GM18517 (cell line): ENCODE measurements at regions not wholly inside any gene's neighbourhood (a gene's known extent, or its start where the extent isn't known, plus 50 kb on each side); places are given as distances from the start of the nearest gene placed in this dataset.

Experiments
- ATAC-seq: cut with Tn5 transposase; IDR thresholded peaks from one replicate; pipeline ENCODE4 v1.9.1; 2021; ENCODE audit warnings: mild to moderate bottlenecking, moderate library complexity; ENCODE audit not compliant: unreplicated experiment

DNA sequence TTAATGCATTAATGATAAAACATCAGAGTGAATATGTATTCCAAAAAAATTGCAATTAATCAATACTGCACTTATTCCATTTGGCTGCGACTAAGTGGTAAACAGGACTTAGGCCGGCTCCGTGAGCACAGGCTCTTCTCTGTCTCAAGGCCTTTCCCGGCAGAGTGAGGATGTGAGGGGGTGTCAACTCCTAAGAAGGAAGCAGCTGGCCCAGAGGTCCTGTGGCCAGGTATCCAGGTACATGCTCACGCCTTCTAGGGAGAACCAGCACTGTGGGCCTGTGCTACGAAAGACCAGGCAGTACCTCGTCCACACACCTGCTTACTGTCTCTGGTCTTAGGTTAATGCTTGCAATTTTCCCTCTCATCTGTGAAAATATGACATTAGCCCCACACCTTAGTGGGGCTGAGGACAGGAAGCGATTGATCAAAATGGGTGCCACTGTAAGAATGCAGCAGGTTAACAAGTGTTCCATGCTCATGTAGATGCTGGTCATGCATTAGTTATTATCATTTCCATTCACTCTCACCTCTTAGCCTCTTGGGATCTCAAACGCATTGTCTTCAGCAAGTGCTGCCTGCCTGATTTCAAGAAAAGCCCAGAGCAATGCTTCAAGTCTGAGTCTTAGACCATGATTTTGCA is 175.3 kb downstream of the ABHD5 start:
- no peak for ATAC-seq

DNA sequence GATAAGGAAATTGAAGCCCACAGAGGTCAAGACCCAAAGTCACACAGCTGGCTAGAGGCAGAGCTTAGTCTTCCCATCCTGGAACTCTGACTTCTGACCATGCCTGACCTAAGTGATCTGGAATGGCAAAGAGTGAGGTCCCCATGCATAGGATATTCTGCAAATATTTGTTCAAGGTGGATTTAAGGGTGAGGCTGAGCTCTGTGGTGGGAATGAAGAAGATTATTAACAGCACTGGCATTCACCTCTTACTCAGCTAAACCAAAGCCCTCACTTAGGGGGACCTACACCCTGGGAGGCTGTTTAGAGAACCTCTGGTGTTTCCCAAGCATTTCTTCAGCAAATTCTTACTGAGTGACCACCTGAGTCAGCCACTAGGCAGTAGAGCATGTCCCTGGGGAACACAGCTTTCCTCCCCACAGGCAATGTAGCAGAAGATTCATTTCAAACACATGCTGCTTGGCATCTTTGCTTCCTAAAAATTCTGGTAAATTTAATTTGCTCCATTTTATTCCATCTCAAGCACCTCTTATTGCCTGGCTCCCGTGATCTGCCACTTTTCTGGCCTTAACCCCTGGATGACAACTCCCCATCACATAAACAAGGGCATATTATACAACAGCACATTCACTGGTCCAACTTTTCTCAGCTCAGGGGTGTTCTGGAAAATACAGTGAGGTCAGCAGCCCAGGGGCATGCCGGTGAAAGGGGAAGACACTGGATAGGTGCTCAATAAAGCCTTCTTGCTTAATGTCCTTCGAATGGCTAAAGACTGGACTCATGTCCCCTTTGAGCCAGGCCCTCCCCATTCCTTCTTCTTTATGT is 176.0 kb downstream of the ABHD5 start:
- no peak for ATAC-seq

DNA sequence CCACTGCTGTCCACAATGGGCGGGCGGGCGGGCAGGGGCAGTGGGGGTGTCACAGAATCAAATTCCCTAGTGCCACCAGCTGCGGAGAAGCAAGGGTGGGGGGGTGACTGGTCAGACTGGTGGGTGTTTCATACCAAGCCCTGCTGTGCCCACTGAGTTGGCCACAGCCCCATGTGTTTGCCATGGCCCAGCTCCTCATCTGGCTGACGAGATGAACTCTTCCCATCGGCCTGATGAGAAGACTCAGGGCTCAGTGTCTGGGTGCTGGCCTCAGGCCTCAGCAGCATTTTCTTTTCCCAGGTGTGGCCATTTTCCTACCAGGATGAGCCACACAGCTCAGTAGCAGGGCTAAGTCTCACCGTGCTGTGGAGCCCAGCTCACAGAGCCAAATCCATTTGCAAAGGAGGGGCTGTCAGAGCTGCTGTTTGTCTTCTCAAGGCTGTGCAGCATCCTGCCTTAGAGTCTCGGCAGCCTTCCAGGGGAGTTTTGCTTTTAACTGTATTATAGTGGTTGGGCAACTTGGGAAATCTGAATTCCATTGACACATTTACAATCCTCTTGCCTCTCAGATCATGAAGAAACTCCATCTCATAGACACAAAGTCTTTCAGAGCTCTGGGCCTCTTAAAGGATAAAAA is 176.8 kb downstream of the ABHD5 start:
- ATAC-seq, result no peak

DNA sequence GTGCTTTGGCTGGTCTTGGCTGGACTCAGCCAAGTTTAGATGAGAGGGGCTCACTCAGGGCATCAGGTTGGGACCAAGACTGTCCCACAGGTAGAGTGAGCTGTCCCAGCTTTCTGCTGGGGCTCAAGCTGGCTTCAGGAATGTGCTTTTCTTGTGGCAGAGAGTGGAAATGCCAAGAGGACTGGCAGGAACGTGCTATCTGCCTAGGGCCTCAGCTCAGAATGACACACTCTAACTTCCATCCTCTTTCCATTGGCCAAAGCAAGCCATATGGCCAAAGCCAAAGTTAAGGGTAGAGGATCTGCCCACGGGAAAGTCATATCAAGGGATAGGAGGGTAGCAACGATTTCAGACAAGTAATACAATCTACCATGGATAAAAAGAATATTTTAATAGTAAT is 178.8 kb downstream of the ABHD5 start:
- no peak for ATAC-seq

DNA sequence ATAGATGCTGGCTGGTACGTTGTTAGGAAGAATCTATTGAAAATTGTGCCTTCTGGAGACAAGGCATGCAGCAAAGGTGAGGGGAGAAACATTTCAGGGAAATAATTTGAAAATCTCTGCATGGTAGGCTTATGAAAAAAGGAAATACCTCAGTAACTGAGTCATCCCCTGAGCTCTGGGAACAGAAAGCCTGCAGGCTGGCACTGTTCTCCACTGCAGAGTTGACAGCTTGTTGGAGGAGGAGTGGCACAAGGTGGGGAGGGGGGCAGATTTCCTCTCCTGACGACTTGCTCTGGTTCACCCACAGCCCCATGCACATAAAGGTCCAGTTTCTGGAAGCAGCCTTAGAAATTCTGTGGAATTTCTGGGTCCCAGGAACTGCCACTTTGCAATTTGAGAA is 179.4 kb downstream of the ABHD5 start:
- ATAC-seq, result no peak

DNA sequence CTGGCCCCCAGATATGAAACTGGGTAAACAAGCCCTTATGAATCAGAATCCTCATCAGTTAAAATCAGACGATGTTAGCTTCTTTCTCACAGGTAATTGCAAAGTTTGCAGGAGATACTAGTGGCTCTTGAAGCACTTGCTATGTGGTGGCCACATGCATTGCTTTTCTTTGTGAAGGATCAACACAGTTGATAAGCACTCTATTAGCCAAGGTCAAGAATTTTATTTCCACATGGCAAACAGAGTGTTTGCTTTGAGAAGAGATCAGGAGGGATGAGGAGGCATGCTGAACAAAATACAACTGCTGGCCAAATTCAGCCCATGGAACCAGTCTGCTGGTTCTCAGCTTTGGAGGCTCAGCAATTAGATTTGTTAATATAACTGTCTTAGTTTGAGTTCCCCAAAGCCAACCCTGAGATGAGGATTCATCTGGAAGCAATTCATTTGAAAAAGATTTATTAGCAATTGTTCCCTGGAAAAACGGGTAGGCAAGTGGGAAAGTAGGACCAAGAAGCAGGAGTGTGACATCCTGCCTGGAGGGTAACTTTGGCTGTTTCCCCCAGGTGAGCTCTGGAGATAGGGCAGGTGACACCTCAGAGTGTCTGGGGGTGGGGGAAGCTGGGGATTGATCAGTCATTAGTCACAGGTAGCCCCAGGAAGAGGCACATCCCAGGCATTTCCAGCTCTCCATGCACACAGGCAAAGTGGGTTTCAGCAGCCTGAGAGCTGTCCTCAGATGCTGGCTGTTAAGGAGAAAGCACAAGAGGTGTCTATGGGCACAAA is 180.3 kb downstream of the ABHD5 start:
- ATAC-seq, result no peak

DNA sequence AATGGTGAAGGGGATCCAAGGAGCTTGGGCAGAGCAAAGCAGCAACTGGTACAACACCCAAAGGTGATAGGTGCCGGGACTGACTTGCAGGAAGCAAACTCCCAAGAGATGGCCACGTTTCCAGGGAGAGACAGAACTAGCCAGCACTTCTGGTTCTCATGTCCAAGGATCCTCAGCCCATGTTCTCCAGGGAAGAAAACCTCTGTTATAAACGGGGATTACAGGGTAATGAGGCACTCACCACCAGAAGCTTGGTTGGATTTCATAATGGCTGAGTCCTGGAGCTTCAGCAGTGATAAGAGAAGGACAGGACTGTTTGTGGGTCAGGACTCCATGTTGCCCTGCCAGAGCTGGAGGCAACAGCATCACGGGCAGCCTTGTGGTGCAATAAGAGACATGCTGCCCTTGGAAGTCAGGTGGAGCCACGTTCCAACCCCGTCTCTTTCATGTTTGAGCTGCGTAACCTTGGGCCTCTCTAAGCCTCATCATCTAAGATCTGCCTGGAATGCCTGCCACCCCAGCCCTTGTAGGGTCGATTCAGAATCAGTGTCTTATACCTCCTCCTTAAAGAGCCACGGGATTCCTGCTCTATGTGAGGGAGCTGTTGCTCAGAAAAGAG is 181.0 kb downstream of the ABHD5 start:
- ATAC-seq, result no peak

DNA sequence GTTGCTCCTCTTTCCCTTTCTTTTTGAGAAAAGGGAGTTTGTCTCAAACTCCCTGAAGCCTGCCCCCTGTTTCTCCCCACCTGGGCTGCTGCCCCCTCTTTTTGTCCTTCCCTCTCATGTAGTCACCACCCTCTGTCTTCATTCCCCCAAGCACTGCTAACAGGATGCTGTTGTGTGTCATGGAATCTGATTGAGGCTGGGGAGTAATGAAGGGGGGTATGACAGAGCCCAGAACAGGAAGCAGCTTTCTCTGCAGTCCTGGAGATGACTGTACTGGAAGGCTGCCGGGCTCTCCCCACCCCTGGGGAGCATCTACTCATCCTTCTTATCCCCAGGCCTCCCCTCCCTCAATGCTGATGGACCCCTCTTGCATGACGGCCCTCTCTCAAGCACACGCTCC is 181.6 kb downstream of the ABHD5 start:
- no peak for ATAC-seq

DNA sequence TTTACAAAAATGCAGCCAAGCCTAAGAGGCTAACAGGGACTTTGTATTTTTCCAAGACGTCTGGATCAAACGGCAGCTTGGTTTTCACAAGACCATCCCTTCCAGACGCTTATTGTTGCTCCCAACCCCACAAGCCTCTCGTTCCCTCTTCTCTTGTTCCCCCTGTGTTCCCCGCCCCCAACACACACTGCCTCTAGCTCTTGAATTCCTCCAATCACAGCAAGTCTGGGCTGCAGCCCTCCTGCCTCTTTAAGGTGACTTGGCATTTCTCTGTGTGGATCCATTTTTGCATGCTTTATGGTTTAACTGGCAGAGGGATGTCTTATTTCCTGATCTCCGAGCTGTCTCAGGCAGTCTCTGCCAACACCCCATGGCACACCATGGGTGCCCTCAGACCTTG is 182.2 kb downstream of the ABHD5 start:
- ATAC-seq, result no peak

DNA sequence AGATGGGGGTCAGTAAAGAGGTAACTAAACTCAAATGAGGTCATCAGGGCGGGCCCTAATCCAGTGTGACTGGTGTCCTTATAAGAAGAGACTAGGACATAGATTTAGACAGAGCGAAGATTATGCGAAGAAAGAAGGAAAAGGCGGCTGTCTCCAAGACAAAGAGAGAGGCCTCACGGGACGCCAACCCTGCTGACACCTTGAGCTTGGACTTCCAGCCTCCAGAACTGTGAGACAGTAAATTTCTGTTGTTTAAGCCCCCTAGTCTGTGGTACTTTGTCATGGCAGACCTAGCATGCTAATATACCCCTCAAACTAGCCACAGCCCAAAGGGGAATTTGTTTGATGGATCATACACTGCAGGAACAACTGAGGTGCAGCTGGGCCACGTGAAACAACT is 183.0 kb downstream of the ABHD5 start:
- ATAC-seq, result no peak

DNA sequence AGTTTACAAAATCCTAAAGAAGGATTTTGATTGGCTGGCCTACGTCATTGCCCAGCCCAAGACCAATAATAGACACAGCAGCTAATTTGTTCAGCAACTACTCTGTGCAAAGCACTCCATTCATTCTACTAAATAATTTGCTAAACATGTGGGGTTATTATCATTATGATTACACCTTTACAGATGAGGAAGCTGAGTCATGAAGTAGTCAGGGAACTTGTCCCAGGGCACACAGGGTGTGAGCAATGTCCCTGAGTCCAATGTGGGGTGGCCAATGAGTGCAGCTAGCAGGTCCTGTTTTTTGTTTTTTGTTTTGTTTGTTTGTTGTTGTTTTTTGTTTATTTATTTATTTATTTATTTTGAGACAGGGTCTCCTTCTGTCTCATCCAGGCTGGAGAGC is 183.6 kb downstream of the ABHD5 start:
- no peak for ATAC-seq

DNA sequence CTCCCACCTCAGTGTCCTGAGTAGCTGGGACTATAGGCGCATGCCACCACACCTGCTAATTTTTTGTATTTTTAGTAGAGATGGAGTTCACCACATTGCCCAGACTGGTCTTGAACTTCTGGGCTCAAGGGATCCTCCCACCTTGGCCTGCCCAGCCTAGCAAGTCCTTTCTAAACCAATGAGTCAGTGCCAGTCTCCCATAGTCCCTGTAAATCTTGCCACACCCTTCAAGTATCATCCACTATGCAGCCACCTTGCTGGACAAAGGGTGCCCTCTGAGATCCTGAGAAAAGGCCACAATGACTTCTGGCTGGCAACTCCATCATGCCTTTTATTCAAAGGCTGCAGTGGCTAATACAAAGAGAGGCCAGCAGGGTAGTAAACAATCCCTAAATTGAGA is 184.0 kb downstream of the ABHD5 start:
- no peak for ATAC-seq

DNA sequence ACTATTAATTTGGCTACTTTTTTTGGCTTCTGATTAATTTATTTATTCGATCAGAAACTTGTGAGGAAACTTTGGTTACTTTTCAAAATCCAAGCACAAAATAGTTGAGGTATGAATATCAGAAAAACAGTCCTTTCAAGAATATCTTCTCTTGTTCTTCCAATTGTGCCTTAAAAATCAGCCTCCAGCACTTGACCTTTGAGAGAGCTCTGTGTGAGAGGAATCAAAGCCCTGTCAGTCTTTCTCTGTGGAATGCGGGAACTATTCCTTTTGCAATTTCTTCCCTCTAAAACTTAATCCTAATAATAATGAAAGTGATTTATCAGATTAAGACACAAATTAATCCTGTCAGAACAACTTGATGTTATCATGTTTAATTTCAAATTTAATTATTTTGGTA is 185.9 kb downstream of the ABHD5 start:
- no peak for ATAC-seq

DNA sequence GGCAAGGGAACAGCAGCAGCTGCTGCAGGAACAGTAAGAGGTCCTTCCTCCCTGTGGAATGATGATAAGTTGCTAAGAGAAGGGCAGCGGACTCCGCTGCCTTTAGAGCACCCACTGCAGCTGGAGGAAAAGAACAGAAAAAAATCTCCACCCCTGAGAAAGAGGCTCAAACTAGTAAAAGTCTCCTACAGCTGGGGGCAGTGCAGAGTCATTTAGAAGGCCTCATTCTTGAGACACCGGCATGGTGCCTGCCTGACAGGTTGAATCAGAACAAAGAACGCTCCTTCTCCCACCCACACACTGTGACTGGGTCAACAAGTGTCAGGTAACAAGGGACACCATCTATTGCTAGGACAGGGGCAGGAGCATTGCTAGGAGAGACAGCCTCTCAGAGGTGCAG is 188.4 kb downstream of the ABHD5 start:
- no peak for ATAC-seq

DNA sequence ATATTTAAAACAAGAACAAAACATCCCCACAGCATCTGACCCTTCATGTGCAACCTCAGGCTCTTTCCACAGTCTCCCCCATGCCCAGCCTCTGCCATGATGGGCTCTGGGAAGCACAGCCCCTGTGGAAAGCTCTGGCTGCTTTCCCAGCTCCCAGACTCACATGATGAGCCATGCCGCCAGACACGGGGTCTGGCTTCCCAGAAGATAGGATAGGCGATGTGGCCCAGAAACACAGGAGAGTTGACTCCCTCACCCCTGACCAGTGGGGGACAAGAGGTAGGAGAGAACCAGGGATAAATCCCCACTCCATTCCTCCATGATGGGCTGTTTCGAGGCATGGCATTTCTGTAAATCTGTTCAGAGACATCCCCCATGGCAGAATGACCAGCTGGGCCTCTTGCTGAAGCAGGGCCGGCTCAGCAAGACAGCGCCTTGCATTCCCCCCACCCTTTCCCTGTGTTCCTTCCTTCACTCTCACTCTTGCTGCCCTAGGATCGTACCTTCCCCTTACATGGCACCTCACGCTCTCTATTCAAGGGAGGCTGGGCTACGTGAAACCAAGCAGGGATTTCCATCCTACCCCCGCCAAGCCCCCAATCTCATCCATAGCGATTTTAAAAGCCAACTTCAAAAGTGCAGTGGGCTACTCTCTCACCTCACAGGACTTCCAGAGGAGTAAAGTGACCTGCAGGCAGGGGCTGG is 192.4 kb downstream of the ABHD5 start:
- no peak for ATAC-seq

DNA sequence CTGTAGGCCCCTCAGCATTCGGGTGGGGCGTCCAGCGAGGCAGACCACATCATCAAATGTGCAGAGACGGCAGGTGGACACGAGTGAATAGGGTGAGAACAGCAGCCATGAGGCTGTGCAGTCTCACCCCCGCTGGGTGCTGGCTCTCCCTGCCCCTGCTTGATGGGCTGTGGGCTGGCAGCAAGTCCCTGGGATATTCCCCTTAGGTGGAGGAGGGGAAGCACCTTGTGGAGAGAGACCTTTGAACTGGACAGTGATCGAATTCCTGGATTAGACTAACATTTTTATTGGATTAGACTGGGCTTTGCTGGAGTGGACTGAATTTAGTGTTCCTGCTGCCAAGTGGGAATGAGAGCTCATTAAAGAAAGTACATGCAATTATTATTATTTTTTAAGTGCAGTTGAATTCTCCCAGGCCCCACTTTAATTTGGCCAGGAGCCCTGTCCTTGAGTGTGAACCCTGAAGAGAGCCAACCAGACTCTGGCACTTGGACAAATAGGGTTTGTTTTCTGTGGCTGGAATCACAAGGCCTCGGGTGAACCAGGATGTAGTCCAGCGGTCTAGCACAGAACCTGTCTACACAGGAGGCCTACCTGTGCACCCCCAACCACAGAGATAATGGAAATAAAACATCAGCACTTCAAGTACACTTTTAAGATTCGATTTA is 193.1 kb downstream of the ABHD5 start:
- no peak for ATAC-seq

DNA sequence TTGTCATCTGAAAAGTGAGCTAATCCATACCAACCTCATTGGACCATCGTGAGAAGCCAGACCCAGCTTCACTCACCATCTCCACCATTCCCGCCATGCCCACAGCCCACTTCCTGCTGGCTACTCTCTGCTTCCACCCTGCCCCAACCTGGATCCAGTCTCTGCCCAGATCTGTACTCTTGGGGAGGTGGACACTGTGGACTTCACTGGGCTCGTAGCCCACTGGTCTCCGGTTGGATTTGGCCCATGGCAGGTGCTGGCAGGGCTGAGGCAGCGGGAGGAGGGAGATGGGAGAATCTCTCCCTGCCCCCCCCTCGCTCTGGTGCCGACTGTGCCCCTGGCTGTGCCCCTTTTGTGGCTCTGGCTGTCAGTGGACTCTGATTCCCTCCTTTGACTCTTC is 193.8 kb downstream of the ABHD5 start:
- ATAC-seq, result no peak

DNA sequence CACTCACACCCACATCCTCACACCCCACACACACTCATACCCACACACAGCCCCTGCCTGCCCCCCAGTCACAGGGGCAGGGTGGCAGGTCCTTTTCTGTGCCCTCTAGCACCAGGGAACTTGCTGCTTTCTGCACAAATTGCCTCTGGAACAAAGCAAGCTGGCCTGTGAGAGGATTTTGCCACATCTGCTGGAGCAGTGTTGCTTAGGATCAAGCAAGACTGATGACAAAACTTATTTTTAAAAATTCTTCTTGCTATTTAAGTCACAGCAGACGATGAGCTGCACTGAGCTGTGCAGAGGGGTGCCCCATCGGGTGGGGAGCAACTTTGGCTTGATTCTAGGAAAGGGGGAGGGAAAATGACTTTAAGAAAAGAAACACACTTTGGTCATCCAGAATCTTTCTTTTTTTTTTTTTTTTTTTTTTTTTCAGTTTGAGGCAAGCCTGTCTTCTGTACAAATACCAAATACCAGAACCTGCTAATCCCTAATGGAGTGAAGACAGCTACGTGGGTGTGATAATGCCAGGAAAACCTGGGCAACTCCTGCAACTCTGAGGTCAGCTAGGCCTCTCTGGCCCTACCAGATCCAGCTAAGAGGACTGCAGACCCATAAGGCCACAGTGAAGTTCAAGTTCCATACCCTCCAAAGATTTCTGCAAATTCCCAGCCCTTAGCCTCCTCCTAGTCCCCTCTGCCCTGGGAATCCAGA is 195.3 kb downstream of the ABHD5 start:
- ATAC-seq, result no peak

DNA sequence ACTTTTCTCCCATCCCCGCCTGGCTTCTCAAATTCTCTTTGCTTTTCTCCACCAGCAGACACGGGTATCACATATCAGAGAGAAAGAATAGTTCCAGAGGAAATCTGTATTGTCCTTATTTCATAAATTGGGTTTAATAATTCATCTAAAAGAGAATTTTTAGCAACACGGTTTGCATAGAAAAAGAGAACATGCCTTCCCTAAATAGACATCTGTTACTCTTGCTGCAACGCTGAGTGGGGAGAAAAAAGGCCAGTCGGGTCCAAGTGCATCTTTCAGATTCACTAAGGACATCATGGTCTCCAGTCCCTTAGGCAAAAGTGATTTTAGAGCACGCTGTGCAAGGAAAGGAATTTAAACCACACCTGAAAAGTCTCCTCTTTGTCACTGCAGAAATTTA is 201.3 kb downstream of the ABHD5 start:
- ATAC-seq, result no peak
